ENCODE measurements at regions not wholly inside any gene's neighbourhood (a gene's known extent, or its start where the extent isn't known, plus 50 kb on each side); places are given as distances from the start of the nearest gene placed in this dataset.

DNA sequence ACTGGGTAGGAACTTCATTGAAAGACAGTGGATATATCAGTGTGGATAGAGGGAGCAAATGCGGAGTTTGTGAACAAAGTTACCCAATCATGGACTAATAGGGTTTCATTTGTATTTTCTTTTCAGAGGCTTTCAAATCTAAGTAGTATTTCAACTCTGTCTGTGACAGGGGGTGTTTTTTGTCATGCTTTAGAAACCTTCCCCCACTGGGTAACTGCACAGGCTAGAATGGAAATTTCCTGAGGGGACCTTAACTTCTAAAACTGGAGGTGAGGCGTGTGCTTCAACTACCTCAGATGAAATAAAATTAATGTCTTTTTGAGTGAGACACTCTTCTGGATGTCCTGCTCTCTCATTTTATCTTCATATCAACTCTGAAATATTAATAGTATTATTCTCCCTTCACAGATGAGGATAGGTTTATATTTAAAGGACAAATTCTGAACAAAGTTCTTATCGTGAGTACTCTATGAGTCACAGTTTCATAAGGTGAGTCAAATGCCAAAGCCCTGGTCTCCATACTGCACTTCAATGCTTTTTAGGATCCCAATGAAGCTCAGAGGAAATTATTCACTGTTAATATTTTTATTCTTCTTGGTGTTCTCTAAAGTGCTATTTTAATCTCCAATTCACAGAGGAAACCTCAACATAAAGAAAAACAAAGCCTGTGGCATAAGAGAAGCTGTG lies 770.6 kb downstream of the CCSER2 start:
- no peak overlapping the region for H3K27ac ChIP-seq (ENCODE audit: low read depth, low read length, poor library complexity, severe bottlenecking)
- POLR2A ChIA-PET (ENCODE audit: low non-redundant PET), result no interaction called here
- BruUV-seq (replicated peaks), result no TSS peak
- intact Hi-C loops (cut with micrococcal nuclease; ENCODE audit: unreplicated experiment), result no loop called here
- no peaks in the 10 kb centered on the region for H3K36me3 ChIP-seq (ENCODE audit: insufficient read depth, low read length, poor library complexity, severe bottlenecking)
- DNase-seq (ENCODE audit: low spot score), result no peak
- CTCF ChIA-PET, result no interaction called here
- no peaks in the 10 kb centered on the region for H3K4me1 ChIP-seq (ENCODE audit: insufficient read depth, low read length, poor library complexity, severe bottlenecking)
- TF ChIP-seq, protein P1, sequence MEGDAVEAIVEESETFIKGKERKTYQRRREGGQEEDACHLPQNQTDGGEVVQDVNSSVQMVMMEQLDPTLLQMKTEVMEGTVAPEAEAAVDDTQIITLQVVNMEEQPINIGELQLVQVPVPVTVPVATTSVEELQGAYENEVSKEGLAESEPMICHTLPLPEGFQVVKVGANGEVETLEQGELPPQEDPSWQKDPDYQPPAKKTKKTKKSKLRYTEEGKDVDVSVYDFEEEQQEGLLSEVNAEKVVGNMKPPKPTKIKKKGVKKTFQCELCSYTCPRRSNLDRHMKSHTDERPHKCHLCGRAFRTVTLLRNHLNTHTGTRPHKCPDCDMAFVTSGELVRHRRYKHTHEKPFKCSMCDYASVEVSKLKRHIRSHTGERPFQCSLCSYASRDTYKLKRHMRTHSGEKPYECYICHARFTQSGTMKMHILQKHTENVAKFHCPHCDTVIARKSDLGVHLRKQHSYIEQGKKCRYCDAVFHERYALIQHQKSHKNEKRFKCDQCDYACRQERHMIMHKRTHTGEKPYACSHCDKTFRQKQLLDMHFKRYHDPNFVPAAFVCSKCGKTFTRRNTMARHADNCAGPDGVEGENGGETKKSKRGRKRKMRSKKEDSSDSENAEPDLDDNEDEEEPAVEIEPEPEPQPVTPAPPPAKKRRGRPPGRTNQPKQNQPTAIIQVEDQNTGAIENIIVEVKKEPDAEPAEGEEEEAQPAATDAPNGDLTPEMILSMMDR (conservative IDR thresholded peaks at IDR 0.05; ENCODE audit: low read depth, low read length), result no peak
- no peak for TF ChIP-seq EZH2 (IDR thresholded peaks at IDR 0.05; ENCODE audit: borderline replicate concordance, low read depth, low read length, poor library complexity, severe bottlenecking)
- H3K9me3 ChIP-seq (ENCODE audit: low read depth, low read length, poor library complexity, severe bottlenecking), result no peaks in the 10 kb centered on the region
- H3K4me3 ChIP-seq (ENCODE audit: low read depth, low read length, poor library complexity, severe bottlenecking), result no peak overlapping the region
- H3K27me3 ChIP-seq (replicated peaks; ENCODE audit: insufficient read depth, low read depth, low read length, poor library complexity), result no peaks in the 10 kb centered on the region

DNA sequence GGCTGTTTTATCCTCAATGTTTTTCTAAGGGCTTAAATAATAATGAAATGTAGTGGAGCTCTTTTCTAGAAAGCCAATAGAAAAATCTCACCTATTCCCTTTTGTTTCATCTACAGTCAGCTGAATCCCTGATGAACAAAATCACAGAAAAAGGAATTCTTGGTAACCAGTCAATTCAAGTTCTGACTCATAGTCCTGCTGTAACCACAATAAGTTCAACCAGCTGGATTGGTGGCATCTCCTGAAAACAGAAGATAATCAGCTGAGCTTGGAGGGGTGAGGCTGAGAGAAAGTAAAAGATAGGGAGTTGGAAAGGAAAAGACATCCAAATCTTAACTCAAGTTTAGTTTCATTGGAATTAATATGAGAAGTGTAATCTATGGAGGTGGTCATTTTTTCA lies 772.1 kb downstream of the CCSER2 start:
- Histone ChIP-seq H3K27me3 (replicated peaks; ENCODE audit: insufficient read depth, low read depth, low read length, poor library complexity) (no peaks in the 10 kb centered on the region), H3K4me3 (ENCODE audit: low read depth, low read length, poor library complexity, severe bottlenecking) (no peak overlapping the region), H3K27ac (ENCODE audit: low read depth, low read length, poor library complexity, severe bottlenecking) (no peak overlapping the region), H3K36me3 (ENCODE audit: insufficient read depth, low read length, poor library complexity, severe bottlenecking) (no peaks in the 10 kb centered on the region), H3K9me3 (ENCODE audit: low read depth, low read length, poor library complexity, severe bottlenecking) (no peaks in the 10 kb centered on the region), H3K4me1 (ENCODE audit: insufficient read depth, low read length, poor library complexity, severe bottlenecking) (no peaks in the 10 kb centered on the region)
- POLR2A ChIA-PET (ENCODE audit: low non-redundant PET), result no interaction called here
- CTCF ChIA-PET, result no interaction called here
- no peak for DNase-seq (ENCODE audit: low spot score)
- TF ChIP-seq, protein P1 (conservative IDR thresholded peaks at IDR 0.05; ENCODE audit: low read depth, low read length), result no peak
- no peak for TF ChIP-seq EZH2 (IDR thresholded peaks at IDR 0.05; ENCODE audit: borderline replicate concordance, low read depth, low read length, poor library complexity, severe bottlenecking)
- intact Hi-C loops (cut with micrococcal nuclease; ENCODE audit: unreplicated experiment), result no loop called here
- BruUV-seq (replicated peaks), result no TSS peak

DNA sequence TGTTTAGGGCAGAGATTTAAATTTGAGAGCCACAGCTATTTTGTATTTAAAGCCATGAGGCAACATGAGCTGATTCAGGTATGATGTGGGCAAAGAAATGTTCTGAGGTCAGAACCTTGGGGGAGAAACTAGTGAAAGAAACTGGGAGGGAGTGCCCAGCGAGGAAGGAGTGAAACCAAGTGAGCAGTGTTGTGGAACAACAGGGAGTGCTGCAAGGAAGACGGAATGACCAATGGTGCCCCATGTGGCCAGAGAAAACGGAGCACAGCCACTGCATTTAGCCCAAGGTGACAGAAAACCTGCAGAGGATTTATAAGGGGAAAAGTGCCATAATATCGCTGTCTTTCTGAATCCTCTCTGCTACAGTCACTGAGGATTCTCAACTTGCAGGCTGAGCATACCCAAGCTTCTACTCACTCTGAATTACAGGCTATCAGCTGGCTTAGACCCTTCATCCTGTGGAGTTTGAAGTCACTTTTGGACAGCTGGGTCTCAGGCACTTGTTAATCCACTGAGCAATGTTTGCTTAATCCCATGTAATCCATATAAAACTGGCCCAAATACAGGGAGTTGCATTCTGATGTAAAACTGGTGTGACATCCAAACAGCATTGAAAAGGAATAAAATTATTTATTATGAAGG lies 777.3 kb downstream of the CCSER2 start:
- ChIA-PET CTCF (no interaction called here), POLR2A (ENCODE audit: low non-redundant PET) (no interaction called here)
- TF ChIP-seq EZH2 (IDR thresholded peaks at IDR 0.05; ENCODE audit: borderline replicate concordance, low read depth, low read length, poor library complexity, severe bottlenecking), result no peak
- TF ChIP-seq, protein P1 (conservative IDR thresholded peaks at IDR 0.05; ENCODE audit: low read depth, low read length), result no peak
- peaks cover 6% of the 10 kb centered on the region for H3K27me3 ChIP-seq (replicated peaks; ENCODE audit: insufficient read depth, low read depth, low read length, poor library complexity)
- intact Hi-C loops (cut with micrococcal nuclease; ENCODE audit: unreplicated experiment), result no loop called here
- BruUV-seq (replicated peaks), result no TSS peak
- H3K4me3 ChIP-seq (ENCODE audit: low read depth, low read length, poor library complexity, severe bottlenecking), result no peak overlapping the region
- H3K4me1 ChIP-seq (ENCODE audit: insufficient read depth, low read length, poor library complexity, severe bottlenecking), result no peaks in the 10 kb centered on the region
- H3K9me3 ChIP-seq (ENCODE audit: low read depth, low read length, poor library complexity, severe bottlenecking), result no peaks in the 10 kb centered on the region
- no peak for DNase-seq (ENCODE audit: low spot score)
- H3K36me3 ChIP-seq (ENCODE audit: insufficient read depth, low read length, poor library complexity, severe bottlenecking), result no peaks in the 10 kb centered on the region
- H3K27ac ChIP-seq (ENCODE audit: low read depth, low read length, poor library complexity, severe bottlenecking), result no peak overlapping the region
